ENCODE measurements at regions not wholly inside any gene's neighbourhood (a gene's known extent, or its start where the extent isn't known, plus 50 kb on each side); places are given as distances from the start of the nearest gene placed in this dataset.

DNA sequence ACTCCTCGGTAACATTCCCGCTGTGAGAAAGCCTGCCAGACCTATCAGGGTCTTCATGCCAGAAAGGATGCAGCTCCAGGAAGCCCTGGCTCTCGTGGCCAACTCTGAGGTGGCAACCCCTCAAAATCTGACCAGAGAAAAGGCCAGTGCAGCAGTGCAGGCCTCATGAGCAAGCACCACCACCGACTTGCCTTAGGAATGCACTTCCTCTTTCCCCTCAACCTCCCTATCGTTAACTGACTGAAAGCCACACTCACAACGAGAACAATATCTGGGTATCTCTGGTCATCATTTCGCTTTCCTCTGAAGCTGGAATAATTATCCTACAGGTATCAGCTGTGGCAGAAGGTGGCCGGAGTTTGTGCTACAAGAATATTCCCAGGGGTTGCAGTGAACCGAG, 101.4 kb upstream of the POU3F3 start:
- TF ChIP-seq CTCF (IDR thresholded peaks at IDR 0.05) (no peak), POLR2A (IDR thresholded peaks at IDR 0.05) (no peak)
